GM19372 (cell line): ENCODE measurements at regions not wholly inside any gene's neighbourhood (a gene's known extent, or its start where the extent isn't known, plus 50 kb on each side); places are given as distances from the start of the nearest gene placed in this dataset.
"Not testable (repeated sequence)": the region's sequence is repeated elsewhere in the genome, so short reads cannot be mapped to it uniquely, and the experiment has no call there.

ENCODE experiments used
- ATAC-seq: cut with Tn5 transposase; IDR thresholded peaks from one replicate; pipeline ENCODE4 v1.9.1; 2021; ENCODE audit warnings: mild to moderate bottlenecking, low read depth, moderate library complexity; ENCODE audit not compliant: unreplicated experiment

DNA sequence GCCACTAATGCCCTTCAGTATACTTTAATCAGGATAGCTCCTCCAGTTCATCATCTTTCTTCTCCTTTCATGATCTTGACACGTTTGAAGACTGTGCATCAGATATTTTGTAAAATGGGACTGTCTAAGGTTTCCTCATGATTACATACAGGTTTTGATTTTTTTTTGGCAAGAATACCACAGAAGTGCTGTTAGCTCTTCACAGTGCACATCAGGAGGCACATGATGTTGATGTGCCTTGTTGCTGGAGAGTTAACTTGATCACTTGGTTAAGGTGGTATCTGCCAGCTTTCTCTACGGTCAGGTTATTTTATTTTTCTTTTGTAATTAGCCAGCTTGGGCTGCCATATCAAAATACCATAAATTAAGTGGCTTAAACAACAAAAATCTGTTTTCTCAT is 128.6 kb upstream of the IVNS1ABP start:
- no peak for ATAC-seq

DNA sequence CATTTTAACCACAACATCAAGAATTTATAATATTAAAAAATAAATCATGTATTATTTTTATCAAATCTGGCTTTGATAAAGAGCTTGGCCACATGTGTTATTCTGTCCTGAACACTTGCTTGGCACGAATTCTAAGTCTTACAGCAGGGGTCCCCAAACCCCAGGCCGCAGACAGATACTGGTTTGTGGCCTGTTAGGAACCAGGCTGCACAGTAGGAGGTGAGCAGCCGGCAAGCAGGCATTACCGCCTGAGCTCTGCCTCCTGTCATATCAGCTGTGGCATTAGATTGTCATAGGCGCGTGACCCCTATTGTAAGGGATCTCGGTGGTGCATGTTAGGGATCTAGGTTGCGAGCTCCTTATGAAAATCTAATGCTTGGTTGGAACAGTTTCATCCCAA is 127.6 kb upstream of the IVNS1ABP start:
- ATAC-seq, result no peak

DNA sequence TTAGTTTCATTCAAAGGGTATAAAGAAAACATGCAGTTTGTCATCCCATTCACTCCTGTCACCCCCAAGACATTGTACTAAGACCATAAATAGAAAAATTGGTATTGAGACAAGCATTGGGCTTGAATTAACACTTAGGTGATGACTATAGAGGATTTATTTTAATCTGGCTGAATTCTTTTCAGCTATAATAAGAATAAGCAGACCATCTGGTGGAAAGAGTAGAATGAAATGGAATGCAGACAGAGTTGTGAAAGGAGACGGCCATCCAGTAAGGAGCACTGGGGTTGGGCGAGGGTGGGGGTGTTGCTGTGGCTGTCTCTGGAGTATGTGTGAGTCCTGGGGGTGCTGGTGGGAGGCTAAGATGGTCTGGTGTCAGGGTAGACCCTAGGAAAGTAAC is 125.0 kb upstream of the IVNS1ABP start:
- ATAC-seq, result no peak

DNA sequence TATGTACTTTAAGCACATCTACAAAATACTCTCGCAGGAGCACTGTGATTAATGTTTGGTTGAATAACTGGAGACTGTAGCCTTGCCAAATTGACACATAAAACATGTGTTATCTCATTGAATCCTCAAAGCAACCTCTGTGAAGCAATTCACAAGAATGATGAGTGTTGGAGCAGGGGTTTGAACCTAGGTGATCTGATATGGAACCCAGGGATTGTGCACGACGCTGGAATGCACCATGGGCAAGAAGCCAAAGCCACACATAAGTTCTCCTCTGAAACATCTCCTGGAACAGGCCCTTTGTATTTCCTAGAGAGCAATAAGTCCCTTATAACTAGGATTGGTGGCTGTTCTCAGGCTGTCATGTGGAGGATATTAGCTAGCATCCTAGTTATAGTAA is 124.6 kb upstream of the IVNS1ABP start:
- ATAC-seq, result no peak

DNA sequence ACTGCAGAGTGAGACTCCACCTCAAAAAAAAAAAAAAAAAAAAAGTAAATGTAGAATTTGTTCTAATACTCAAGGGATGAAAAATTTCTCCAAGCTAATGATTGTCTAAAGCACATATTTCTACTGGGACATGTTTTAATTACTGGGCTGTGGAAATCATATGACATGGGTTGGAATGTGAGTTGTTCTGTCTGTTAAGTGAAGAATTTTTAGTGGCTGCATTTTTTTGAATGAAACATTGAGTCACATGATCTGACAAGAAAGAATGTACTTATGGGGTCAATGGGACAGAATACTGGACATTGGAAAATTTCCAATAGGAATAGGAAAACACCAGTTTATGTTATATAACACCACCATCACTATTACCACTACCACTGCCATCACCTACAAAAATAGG is 123.8 kb upstream of the IVNS1ABP start:
- no peak for ATAC-seq

DNA sequence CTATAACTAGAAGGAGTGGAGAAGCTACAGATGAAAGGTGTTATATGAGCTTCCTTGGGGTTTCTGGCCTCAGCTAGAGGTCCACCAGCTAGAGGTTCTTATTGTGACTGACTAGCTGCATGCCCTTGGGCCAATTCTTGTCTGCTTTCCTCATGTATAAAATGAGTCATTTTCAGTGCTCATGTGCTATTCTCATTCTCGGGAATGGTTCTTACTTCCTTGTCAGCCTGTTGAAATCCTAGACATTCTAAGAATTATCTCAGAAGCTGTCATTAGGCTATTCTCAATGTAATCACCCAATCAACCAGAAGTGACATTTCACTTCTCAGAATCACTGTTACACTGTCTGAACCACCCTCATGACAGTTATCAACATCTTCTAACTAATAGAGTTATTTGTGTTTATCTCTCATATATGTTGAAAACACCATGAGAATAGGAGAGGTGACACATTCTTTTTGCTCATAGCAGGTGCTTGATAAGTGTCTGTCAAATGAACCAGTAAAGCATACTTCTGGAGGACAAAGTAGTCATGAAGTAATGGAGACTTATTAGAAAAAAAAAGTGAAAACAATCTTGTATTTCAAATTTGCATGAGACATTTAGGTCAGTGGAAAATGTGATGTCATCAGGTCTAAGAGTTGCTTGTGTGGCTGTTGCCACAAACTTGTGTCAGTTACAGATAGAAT is 122.8 kb upstream of the IVNS1ABP start:
- peak; percentile 70 for ATAC-seq

DNA sequence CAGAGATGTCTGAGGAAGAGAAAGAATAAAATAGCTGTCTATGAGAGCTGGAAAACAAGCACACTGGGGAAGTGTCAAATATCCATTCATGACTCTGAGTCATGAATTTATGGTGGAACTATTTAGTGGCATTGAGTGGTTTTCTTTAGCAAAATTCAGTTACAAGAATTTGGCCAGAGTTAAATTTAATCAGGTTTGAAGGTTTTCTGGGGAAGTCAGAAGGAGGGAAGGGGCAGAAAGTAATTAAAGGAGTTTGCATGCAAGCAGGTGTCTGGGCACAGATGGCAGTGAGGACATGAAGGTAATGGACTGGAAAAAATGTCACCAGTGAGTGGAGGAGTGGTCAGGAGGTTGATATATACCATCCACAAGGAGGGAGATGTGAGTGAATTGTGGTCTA is 121.9 kb upstream of the IVNS1ABP start:
- ATAC-seq, result no peak

DNA sequence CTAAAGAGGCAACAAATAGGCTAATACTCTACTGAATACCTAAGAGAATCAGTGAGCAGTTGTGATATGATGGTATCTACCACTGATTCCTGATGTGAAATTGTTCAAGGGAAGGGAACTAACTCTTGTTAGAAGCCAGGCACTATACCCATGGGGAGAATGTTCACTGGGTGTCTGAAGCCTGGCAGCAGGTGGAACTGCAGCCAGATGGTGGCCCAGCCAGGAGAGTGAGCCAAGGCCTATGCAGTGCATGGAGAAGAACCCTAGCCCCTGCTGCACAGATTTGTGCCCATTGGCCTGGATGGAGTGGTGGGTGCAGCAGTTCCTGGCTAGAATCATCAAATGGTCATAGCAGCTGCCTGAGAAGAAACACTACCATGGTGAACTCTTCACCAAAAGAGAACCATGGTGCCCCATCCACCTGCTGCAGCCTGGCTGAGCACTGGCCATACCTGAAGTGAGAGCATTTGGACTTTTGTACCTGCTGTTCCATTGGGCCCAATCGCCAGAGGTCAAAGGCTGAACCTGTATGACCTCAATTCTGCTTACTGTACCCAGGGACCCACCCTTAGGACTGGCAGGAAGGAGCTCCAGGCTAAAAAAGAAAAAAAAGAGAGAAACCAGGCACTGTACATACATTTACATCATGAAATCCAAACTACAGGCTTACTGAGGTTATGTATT is 118.8 kb upstream of the IVNS1ABP start:
- no peak for ATAC-seq

DNA sequence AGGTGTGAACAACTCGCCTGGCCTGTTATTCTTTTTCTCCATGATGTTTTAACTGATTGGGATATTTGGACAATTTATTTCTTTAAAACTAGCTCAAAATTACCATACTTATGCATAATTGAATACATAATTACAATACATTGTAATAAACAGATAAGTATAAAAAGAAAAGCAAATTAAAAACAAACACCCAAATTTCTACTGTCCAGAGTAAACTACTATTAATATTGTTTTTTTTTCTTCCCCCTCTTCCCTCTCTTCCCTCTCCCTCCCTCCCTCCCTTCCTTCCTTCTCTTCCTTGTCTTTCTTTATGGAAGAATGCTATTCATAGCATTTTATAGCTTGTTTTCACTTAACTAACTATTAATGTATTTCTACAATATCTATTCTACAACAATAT is 117.7 kb upstream of the IVNS1ABP start:
- ATAC-seq, result no peak

DNA sequence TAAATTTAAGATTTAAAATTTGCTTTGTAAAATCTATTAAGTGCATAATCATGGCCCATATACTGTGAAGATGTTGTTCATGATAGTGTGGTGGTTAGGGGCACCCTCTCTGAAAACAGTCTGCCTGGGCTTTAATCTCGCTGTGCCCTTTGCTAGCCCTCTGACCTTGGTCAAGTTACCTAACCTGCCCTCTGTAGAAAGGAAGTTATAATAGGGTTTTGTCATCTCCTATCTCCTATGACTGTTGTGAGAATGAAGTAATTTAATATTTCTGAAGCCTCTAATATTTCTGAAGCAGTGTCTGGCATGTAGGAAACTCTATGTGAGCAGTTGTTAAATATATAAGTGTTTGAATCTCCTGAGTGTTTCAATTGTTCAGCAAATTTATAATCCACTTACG is 116.6 kb upstream of the IVNS1ABP start:
- no peak for ATAC-seq

DNA sequence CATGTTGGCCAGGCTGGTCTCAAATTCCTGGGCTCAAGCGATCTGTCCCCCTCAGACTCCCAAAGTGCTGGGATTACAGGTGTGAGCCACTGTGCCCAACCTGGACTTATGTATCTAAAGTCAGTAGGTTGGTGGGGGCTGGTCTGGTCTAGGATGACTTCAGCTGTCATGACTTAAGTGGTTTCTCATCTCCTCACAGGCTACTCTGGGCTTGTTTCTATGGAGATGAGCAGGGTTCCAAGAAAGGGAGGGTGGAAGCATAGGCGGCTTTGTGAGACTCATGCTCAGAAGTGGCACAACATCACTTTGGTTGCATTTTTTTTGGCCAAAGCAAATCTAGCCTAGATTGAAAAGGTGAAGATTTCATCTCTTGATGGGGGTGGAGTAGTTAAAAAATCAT is 115.9 kb upstream of the IVNS1ABP start:
- no peak for ATAC-seq

DNA sequence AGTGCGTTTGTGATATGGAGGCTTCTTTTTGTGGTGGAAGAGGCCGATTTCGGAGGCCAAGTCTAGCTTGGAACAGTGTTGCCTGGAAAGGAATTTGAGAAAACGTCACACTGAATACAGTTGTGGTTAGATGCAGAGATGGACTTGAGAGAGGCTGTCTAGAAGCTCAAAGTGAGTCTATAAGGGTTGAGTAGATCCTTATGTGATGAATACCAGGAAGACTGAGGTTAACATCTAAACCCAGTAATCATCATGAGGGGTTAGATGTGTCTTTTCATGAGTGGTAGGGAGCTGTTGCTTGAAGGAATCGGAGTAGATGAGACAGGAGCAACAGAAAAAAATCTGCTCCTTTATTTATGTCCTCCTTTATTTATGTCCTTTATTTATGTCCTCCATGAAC is 114.6 kb upstream of the IVNS1ABP start:
- ATAC-seq, result no peak

DNA sequence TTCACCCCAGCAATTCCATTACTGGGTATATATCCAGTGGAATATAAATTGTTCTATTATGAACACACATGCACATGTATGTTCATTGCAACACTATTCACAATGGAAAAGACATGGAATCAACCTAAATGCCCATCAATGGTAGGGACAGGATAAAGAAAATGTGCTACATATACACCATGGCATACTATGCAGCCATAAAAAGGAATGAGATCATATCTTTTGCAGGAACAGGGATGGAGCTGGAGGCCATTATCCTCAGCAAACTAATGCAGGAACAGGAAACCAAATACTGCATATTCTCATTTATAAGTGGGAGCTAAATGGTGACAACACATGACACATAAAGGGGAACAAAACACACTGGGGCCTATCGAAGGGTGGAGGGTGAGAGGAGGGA is 112.6 kb upstream of the IVNS1ABP start:
- not testable (repeated sequence) for ATAC-seq

DNA sequence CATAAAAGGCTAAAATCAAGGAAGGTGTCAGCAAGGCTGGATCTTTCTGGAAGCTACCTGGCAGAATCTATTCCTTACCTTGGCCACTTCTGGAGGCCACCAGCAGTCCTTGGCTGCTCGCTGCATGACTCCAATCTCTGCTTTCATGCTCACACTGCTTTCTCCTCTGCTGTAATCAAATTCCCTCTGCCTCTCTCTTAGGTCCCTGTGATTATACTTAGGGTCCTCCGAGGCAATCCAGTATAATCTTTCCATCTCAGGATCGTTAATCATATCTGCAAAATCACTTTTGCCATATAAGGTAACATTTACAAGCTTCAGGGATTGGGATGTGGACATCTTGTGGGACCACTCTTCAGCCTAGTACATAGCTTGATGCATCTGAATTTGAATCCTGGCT is 110.7 kb upstream of the IVNS1ABP start:
- ATAC-seq, result no peak

DNA sequence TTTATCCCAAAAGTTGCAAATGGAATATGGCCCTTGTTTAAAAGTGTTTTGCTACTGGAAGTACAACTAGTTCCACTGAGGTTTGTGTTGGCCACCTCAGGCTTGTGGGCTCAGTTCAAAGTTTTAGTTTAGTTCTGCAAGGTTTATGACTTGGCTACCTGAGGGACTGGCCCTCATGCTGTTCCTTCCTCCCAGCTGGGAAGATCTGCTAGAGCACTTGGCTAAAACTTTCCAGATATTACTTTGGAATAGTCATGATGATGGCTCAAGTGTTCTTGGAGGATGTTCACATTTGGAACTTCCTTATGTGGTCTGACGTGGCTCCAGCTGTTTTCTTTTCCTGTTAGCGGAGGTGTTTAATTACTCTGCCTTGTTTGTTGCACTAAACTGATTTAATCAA is 110.2 kb upstream of the IVNS1ABP start:
- ATAC-seq, result no peak

DNA sequence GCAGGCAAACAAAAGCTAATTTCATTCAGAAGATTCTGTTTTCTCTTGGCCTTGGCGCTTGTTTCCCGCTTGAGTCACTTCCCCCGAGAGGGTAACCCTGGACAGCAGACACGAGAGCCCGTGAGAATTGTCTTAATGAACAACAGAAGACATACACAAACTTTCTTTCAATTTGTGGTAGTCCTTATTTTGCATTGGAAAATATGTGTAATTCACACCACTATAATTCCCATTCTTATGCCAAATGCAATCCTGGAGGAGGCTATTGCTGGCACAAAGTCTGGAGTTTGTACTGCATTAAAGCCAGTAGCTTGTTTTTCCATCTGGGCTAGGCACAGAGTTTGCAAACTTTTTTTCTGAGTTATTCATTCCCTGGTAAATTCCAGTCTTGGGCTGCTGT is 109.8 kb upstream of the IVNS1ABP start:
- no peak for ATAC-seq

DNA sequence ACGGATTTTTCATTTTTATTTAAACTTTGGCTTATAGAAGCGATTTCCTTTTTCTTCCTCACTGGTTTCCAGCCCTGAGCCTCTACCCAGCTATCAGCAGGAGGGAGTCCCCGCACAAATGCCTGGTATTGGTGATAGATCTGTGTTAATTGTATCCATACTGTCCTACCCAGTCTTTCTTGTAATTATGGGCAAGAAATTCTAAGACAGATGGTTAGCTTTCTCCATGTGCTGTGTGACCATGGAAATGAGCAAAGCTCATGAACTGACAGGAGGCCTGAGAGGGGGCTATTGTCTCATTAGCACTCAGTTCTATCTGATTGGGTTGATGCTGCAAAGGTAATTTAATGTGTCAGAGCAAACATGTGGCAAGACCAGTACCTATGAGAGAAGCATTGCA is 108.1 kb upstream of the IVNS1ABP start:
- ATAC-seq, result no peak

DNA sequence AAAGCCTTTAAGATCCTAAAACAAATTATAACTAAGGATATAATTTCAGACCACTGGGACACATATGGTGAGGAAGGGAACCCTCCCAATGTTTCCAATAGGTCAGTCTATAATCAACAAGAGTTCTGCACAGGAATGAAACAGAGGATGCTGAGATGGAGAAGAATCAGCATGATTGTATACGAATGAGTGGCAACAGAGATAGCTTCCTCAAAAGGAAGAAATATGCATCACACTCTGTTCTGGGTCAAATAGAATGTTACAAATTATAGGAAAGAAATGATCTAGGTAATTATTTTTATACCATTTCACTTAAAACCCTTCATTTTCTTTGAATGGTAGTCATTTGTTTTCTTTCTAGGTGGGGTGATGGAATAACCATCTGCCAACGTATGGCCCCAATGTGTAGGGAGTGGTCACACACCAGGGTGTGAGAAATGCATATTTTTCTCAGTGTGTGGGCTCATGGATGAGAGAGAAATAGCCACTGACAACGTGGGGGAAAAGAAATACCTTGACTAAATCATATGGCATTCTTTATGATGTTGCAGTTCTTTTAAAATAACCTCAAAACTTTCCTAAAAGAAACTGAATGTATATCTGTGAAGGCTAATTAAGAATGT is 104.6 kb upstream of the IVNS1ABP start:
- ATAC-seq, result no peak

DNA sequence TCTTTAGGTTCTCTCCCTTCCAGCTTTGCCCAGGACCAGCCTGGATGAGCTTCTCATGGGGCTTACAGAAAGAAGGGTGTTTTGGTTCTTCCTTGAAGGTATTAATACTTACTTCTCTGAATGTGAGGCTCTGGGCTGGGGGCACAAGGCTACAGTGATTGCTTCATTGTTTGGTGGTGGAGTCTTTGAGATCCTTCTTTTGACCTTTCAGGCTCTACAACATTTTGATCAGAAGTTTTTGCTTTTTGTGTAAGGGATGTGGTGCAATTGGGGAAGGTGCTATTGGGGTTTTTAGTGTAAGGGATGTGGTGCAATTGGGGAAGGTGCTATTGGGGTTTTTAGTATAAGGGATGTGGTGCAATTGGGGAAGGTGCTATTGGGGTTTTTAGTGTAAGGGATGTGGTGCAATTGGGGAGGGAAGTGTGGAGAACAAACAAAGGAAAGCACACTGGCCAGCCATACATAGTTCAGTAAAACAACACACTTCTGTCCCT is 103.6 kb upstream of the IVNS1ABP start:
- no peak for ATAC-seq

DNA sequence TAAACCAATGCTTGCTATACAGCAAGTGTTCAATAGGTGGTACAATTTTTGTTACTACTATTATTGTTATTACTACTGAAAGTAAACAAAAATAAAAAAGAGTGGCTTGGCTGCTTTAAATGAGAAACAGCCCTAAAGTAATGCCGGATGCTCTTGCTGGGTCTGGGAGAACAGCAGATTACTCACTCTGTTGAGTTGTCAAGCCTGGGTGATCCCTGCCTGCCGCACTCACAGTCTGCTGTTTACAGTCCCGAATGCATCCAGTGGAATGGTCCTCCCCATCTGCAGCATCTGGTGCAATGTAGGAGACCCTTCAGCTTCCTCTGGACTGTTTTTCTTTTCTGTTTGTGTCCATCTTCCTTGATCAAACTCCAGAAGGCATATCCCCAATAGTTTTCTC is 102.7 kb upstream of the IVNS1ABP start:
- no peak for ATAC-seq

DNA sequence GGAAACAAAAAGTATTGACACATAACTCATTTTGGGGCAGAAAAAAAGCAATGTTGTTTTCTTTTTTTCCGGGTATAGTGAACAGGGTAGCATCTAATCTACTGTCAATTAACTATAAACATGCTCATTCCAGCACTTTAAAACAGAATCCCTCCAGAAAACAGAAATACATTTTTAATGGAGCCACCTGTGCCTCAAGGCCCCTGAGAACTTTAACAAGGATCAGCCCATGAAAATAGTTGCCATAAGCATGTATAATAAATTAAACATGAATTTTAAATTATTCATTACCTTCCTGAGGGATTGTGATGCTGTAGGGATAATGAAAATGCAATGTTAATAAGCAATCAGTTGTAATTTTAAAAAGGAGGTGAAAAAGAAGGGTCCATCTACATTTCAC is 101.4 kb upstream of the IVNS1ABP start:
- ATAC-seq, result no peak
